Motor neuron (in vitro differentiated cells): ENCODE measurements at regions not wholly inside any gene's neighbourhood (a gene's known extent, or its start where the extent isn't known, plus 50 kb on each side); places are given as distances from the start of the nearest gene placed in this dataset.

Experiments
- ATAC-seq, 8 experiments: fragments of 200-7000 bp; cut with Tn5 transposase; replicated peaks in 6 of 8; 2 replicates each; pipeline ENCODE4 v1.8.0; 2021; ENCODE audit warnings: mild to moderate bottlenecking in 8 of 8, moderate library complexity in 8 of 8
- H3K27ac ChIP-seq, 2 donors: fragments of 250-450 bp; sonication (Bioruptor Pico); 2 replicates each; pipeline ENCODE4 v1.9.0; 2021; ENCODE audit warnings: antibody characterized with exemption in 2 of 2, mild to moderate bottlenecking in 2 of 2, moderate library complexity in 1 of 2
- H3K4me1 ChIP-seq, 2 donors: fragments of 250-450 bp; sonication (Bioruptor Pico); replicated peaks in 1 of 2; 2 replicates each; pipeline ENCODE4 v1.6.1; 2021; ENCODE audit warnings: antibody characterized with exemption in 2 of 2, mild to moderate bottlenecking in 2 of 2, moderate library complexity in 1 of 2
- H3K4me3 ChIP-seq, 5 donors: fragments of 250-450 bp; sonication (Bioruptor Pico); 2 replicates each; pipeline ENCODE4 v1.9.0; 2021; ENCODE audit warnings: antibody characterized with exemption in 5 of 5, mild to moderate bottlenecking in 5 of 5, moderate library complexity in 4 of 5
- WGBS, 10 experiments: fragments of 450-650 bp; shearing (Covaris generic); methylation state at CpG; one replicate each; pipeline ENCODE4 v1.0.0; 2022; 5-methylcytosine and 5-hydroxymethylcytosine counted together
- in situ Hi-C, 9 experiments: fragments of 400-800 bp; cut with MboI; loops; one replicate each; pipeline ENCODE4 v1.15.0; 2021; ENCODE audit warnings: low sequenced_read_pairs in 9 of 9, low pct_unique_long_range_greater_than_20kb in 2 of 9; ENCODE audit not compliant: unreplicated experiment in 9 of 9

- 18 to 80% (median 67%) methylated on average over 1 to 4 of the region's 8 CpGs; no CpG with 5 or more reads in 3 of the 10 experiments for WGBS, 10 experiments
- Histone ChIP-seq H3K4me1 (peaks cover 15 to 26% of the 10 kb centered on the region in 2 donors), H3K4me3 (no peak overlapping the region), H3K27ac (no peak overlapping the region)
- ATAC-seq: no peak
- in situ Hi-C loops: no loop called here
Measured at GRCh38 chr9:89756891-89757537, 152.2 kb downstream of the GADD45G start.

GRCh38 chr9:89757776-89758528 lies 153.1 kb downstream of the GADD45G start:
- peaks cover 15 to 23% of the 10 kb centered on the region in 2 donors for H3K4me1 ChIP-seq
- peak in 2 of 8 experiments; percentile 18 to 56 for ATAC-seq
- in situ Hi-C loops: no loop called here
- H3K27ac ChIP-seq: no peak overlapping the region
- WGBS, 10 experiments: 20 to 100% (median 93%) methylated on average over 1 to 3 of the region's 12 CpGs; no CpG with 5 or more reads in 4 of the 10 experiments
- H3K4me3 ChIP-seq: no peak overlapping the region

GRCh38 chr9:89759572-89759971 lies 154.8 kb downstream of the GADD45G start:
- in situ Hi-C loops: no loop called here
- ATAC-seq: peak in 1 of 8 experiments; percentile 21
- 0 to 100% (median 82%) methylated on average over 1 to 8 of the region's 9 CpGs; no CpG with 5 or more reads in 1 of the 10 experiments for WGBS, 10 experiments
- H3K4me3 ChIP-seq: no peak overlapping the region
- peaks cover 15 to 17% of the 10 kb centered on the region in 2 donors for H3K4me1 ChIP-seq
- H3K27ac ChIP-seq: no peak overlapping the region

GRCh38 chr9:89760123-89760522 lies 155.3 kb downstream of the GADD45G start:
- H3K27ac ChIP-seq: no peak overlapping the region
- in situ Hi-C loops: no loop called here
- 80 to 93% (median 86%) methylated on average over 1 to 6 of the region's 6 CpGs; no CpG with 5 or more reads in 6 of the 10 experiments for WGBS, 10 experiments
- H3K4me1 ChIP-seq: peaks cover 15 to 17% of the 10 kb centered on the region in 2 donors
- H3K4me3 ChIP-seq: no peak overlapping the region
- no peak for ATAC-seq

- in situ Hi-C loops: no loop called here
- ATAC-seq: no peak
- 80 to 100% (median 92%) methylated on average over 1 to 5 of the region's 5 CpGs; no CpG with 5 or more reads in 7 of the 10 experiments for WGBS, 10 experiments
Measured at GRCh38 chr9:89764217-89764616, 159.4 kb downstream of the GADD45G start.

GRCh38 chr9:89765211-89765946 lies 160.6 kb downstream of the GADD45G start:
- no peak overlapping the region for H3K27ac ChIP-seq
- no peak overlapping the region for H3K4me3 ChIP-seq
- in situ Hi-C loops: no loop called here
- peaks cover 0 to 2% of the 10 kb centered on the region in 2 donors for H3K4me1 ChIP-seq
- 33 to 90% (median 52%) methylated on average over 1 to 2 of the region's 3 CpGs; no CpG with 5 or more reads in 4 of the 10 experiments for WGBS, 10 experiments
- ATAC-seq: no peak

More at GRCh38 chr9:89764217-89764616, 159.4 kb downstream of the GADD45G start:
- Histone ChIP-seq H3K27ac (no peak overlapping the region), H3K4me1 (no peaks in the 10 kb centered on the region), H3K4me3 (no peak overlapping the region)

GRCh38 chr9:89766991-89767390 lies 162.2 kb downstream of the GADD45G start:
- in situ Hi-C loops: no loop called here
- ATAC-seq: no peak

GRCh38 chr9:89768051-89768450 lies 163.2 kb downstream of the GADD45G start:
- no peak for ATAC-seq
- H3K27ac ChIP-seq: no peak overlapping the region
- no peak overlapping the region for H3K4me3 ChIP-seq
- WGBS, 10 experiments: 22 to 89% (median 82%) methylated on average over 1 to 4 of the region's 4 CpGs; no CpG with 5 or more reads in 1 of the 10 experiments
- in situ Hi-C loops: no loop called here
- H3K4me1 ChIP-seq: peaks cover 0 to 2% of the 10 kb centered on the region in 2 donors

More at GRCh38 chr9:89766991-89767390, 162.2 kb downstream of the GADD45G start:
- Histone ChIP-seq H3K4me1 (peaks cover 0 to 2% of the 10 kb centered on the region in 2 donors), H3K27ac (no peak overlapping the region), H3K4me3 (no peak overlapping the region)

- in situ Hi-C loops: no loop called here
- H3K4me3 ChIP-seq: no peak overlapping the region
- peak in 1 of 8 experiments; percentile 94 for ATAC-seq
- 60 to 96% (median 83%) methylated on average over 2 to 5 of the region's 7 CpGs for WGBS, 10 experiments
- H3K27ac ChIP-seq: no peak overlapping the region
- H3K4me1 ChIP-seq: peaks cover 0 to 2% of the 10 kb centered on the region in 2 donors
Measured at GRCh38 chr9:89768650-89769071, 163.8 kb downstream of the GADD45G start.

- in situ Hi-C loops: no loop called here
- WGBS, 10 experiments: 66 to 100% (median 94%) methylated on average over 1 to 6 of the region's 8 CpGs; no CpG with 5 or more reads in 1 of the 10 experiments
- Histone ChIP-seq H3K27ac (no peak overlapping the region), H3K4me1 (peaks cover 0 to 2% of the 10 kb centered on the region in 2 donors), H3K4me3 (no peak overlapping the region)
- no peak for ATAC-seq
Measured at GRCh38 chr9:89770531-89771174, 165.8 kb downstream of the GADD45G start.

GRCh38 chr9:89771205-89771604 lies 166.4 kb downstream of the GADD45G start:
- ATAC-seq: no peak
- H3K27ac ChIP-seq: no peak overlapping the region
- WGBS, 10 experiments: 20% methylated on average over 1 of the region's 4 CpGs; no CpG with 5 or more reads in 9 of the 10 experiments
- no peak overlapping the region for H3K4me3 ChIP-seq
- in situ Hi-C loops: no loop called here
- H3K4me1 ChIP-seq: peaks cover 0 to 2% of the 10 kb centered on the region in 2 donors

- no peak for ATAC-seq
- H3K4me1 ChIP-seq: peaks cover 0 to 2% of the 10 kb centered on the region in 2 donors
- WGBS, 10 experiments: 64 to 86% (median 75%) methylated on average over 1 to 7 of the region's 8 CpGs; no CpG with 5 or more reads in 2 of the 10 experiments
- H3K4me3 ChIP-seq: no peak overlapping the region
- no peak overlapping the region for H3K27ac ChIP-seq
- in situ Hi-C loops: no loop called here
Measured at GRCh38 chr9:89773170-89773569, 168.4 kb downstream of the GADD45G start.
